ENCODE measurements at regions not wholly inside any gene's neighbourhood (a gene's known extent, or its start where the extent isn't known, plus 50 kb on each side); places are given as distances from the start of the nearest gene placed in this dataset.
A peak's percentile ranks its signal among the peaks of the same experiment; 100 is the strongest.

GRCh38 chr16:65537336-65537735 lies 415.5 kb upstream of the CDH11 start:
- no peak overlapping the region for H3K4me3 ChIP-seq (ENCODE audit: insufficient read depth, low read depth, low read length)
- FAIRE-seq (peak; percentile 54), DNase-seq (ENCODE audit: low read depth) (no peak)
- no peaks in the 10 kb centered on the region for H3K27me3 Mint-ChIP-seq (ENCODE audit: low read depth, unreplicated experiment)
- H3K4me3 Mint-ChIP-seq (ENCODE audit: unreplicated experiment), result no peak overlapping the region
- peaks cover 18% of the 10 kb centered on the region for H3K4me1 Mint-ChIP-seq (ENCODE audit: low read depth, unreplicated experiment)
- H3K27me3 ChIP-seq (ENCODE audit: insufficient read depth, low read length), result no peaks in the 10 kb centered on the region
- no peak overlapping the region for H3K27ac Mint-ChIP-seq (ENCODE audit: unreplicated experiment)
- H3K4me2 ChIP-seq (ENCODE audit: low read length), result no peak overlapping the region
- H2AFZ ChIP-seq (ENCODE audit: low read depth, low read length), result no peak overlapping the region
- TF ChIP-seq EZH2 (IDR thresholded peaks at IDR 0.05; ENCODE audit: insufficient read depth, low read length), result no peak
- TF ChIP-seq, protein P1, sequence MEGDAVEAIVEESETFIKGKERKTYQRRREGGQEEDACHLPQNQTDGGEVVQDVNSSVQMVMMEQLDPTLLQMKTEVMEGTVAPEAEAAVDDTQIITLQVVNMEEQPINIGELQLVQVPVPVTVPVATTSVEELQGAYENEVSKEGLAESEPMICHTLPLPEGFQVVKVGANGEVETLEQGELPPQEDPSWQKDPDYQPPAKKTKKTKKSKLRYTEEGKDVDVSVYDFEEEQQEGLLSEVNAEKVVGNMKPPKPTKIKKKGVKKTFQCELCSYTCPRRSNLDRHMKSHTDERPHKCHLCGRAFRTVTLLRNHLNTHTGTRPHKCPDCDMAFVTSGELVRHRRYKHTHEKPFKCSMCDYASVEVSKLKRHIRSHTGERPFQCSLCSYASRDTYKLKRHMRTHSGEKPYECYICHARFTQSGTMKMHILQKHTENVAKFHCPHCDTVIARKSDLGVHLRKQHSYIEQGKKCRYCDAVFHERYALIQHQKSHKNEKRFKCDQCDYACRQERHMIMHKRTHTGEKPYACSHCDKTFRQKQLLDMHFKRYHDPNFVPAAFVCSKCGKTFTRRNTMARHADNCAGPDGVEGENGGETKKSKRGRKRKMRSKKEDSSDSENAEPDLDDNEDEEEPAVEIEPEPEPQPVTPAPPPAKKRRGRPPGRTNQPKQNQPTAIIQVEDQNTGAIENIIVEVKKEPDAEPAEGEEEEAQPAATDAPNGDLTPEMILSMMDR (IDR thresholded peaks at IDR 0.05; ENCODE audit: insufficient read depth, low read depth, low read length), result no peak
- H3K9ac ChIP-seq (ENCODE audit: low read length), result no peak overlapping the region
- H4K20me1 ChIP-seq (ENCODE audit: insufficient read depth, low read length), result no peaks in the 10 kb centered on the region
- no peaks in the 10 kb centered on the region for H3K36me3 ChIP-seq (ENCODE audit: insufficient read depth, low read length)
- H3K9me3 ChIP-seq (ENCODE audit: insufficient read depth, low read depth, low read length), result no peaks in the 10 kb centered on the region
- no peaks in the 10 kb centered on the region for H3K36me3 Mint-ChIP-seq (ENCODE audit: low read depth, unreplicated experiment)
- peaks cover 16% of the 10 kb centered on the region for H3K4me1 ChIP-seq (ENCODE audit: insufficient read depth, low read length)
- no peaks in the 10 kb centered on the region for H3K79me2 ChIP-seq (ENCODE audit: insufficient read depth, low read length)
- no peak overlapping the region for H3K27ac ChIP-seq (ENCODE audit: low read depth, low read length)
- H3K9me3 Mint-ChIP-seq (ENCODE audit: unreplicated experiment), result no peaks in the 10 kb centered on the region

- H3K4me3 ChIP-seq (ENCODE audit: insufficient read depth, low read depth, low read length), result no peak overlapping the region
- peak; percentile 68 for FAIRE-seq
Observed at GRCh38 chr16:65534121-65534528, 412.3 kb upstream of the CDH11 start.

DNA sequence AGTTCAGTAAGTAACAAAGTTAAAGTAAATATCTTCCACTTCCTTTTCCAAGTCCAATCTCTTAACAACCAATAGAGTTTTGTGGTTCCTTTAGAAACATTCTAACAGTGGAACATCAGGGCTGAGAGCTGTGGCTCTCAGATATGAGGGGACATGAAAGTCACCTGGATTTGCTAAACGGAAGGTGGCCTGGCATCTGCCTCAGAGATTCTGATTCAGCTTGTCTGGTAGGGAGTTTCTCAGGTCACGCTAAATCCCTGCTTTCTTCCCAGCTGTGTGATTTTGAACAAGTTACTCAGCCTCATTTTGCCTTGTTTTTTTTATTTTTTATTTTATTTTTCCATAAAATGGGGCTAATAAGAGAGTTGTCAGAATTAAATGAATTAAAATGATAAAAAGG lies 411.0 kb upstream of the CDH11 start:
- Mint-ChIP-seq H3K27me3 (ENCODE audit: low read depth, unreplicated experiment) (no peaks in the 10 kb centered on the region), H3K36me3 (ENCODE audit: low read depth, unreplicated experiment) (no peaks in the 10 kb centered on the region), H3K9me3 (ENCODE audit: unreplicated experiment) (peaks cover 3% of the 10 kb centered on the region), H3K4me3 (ENCODE audit: unreplicated experiment) (no peak overlapping the region), H3K4me1 (ENCODE audit: low read depth, unreplicated experiment) (peaks cover 16% of the 10 kb centered on the region), H3K27ac (ENCODE audit: unreplicated experiment) (no peak overlapping the region)
- no peak overlapping the region for H3K27ac ChIP-seq (ENCODE audit: low read depth, low read length)
- H3K27me3 ChIP-seq (ENCODE audit: insufficient read depth, low read length), result no peaks in the 10 kb centered on the region
- no peak for TF ChIP-seq EZH2 (IDR thresholded peaks at IDR 0.05; ENCODE audit: insufficient read depth, low read length)
- no peak for FAIRE-seq
- no peak overlapping the region for H2AFZ ChIP-seq (ENCODE audit: low read depth, low read length)
- no peaks in the 10 kb centered on the region for H3K9me3 ChIP-seq (ENCODE audit: insufficient read depth, low read depth, low read length)
- no peaks in the 10 kb centered on the region for H4K20me1 ChIP-seq (ENCODE audit: insufficient read depth, low read length)
- no peak overlapping the region for H3K9ac ChIP-seq (ENCODE audit: low read length)
- no peak overlapping the region for H3K4me2 ChIP-seq (ENCODE audit: low read length)
- no peak overlapping the region for H3K4me3 ChIP-seq (ENCODE audit: insufficient read depth, low read depth, low read length)
- no peak for DNase-seq (ENCODE audit: low read depth)
- H3K4me1 ChIP-seq (ENCODE audit: insufficient read depth, low read length), result peaks cover 15% of the 10 kb centered on the region
- H3K79me2 ChIP-seq (ENCODE audit: insufficient read depth, low read length), result no peaks in the 10 kb centered on the region
- no peaks in the 10 kb centered on the region for H3K36me3 ChIP-seq (ENCODE audit: insufficient read depth, low read length)

More at GRCh38 chr16:65534121-65534528, 412.3 kb upstream of the CDH11 start:
- TF ChIP-seq, protein P1 (IDR thresholded peaks at IDR 0.05; ENCODE audit: insufficient read depth, low read depth, low read length), result no peak
- no peak for TF ChIP-seq EZH2 (IDR thresholded peaks at IDR 0.05; ENCODE audit: insufficient read depth, low read length)
- Histone ChIP-seq H3K4me2 (ENCODE audit: low read length) (peak overlapping the region; percentile 61), H4K20me1 (ENCODE audit: insufficient read depth, low read length) (no peaks in the 10 kb centered on the region), H3K79me2 (ENCODE audit: insufficient read depth, low read length) (no peaks in the 10 kb centered on the region), H3K36me3 (ENCODE audit: insufficient read depth, low read length) (no peaks in the 10 kb centered on the region), H3K9ac (ENCODE audit: low read length) (no peak overlapping the region), H3K27ac (ENCODE audit: low read depth, low read length) (peak overlapping the region; percentile 37), H2AFZ (ENCODE audit: low read depth, low read length) (peak overlapping the region; percentile 61), H3K4me1 (ENCODE audit: insufficient read depth, low read length) (peaks cover 18% of the 10 kb centered on the region), H3K9me3 (ENCODE audit: insufficient read depth, low read depth, low read length) (no peaks in the 10 kb centered on the region), H3K27me3 (ENCODE audit: insufficient read depth, low read length) (no peaks in the 10 kb centered on the region)
- peaks cover 18% of the 10 kb centered on the region for H3K4me1 Mint-ChIP-seq (ENCODE audit: low read depth, unreplicated experiment)
- peak overlapping the region; percentile 63 for H3K4me3 Mint-ChIP-seq (ENCODE audit: unreplicated experiment)
- H3K27me3 Mint-ChIP-seq (ENCODE audit: low read depth, unreplicated experiment), result no peaks in the 10 kb centered on the region
- no peaks in the 10 kb centered on the region for H3K36me3 Mint-ChIP-seq (ENCODE audit: low read depth, unreplicated experiment)
- H3K27ac Mint-ChIP-seq (ENCODE audit: unreplicated experiment), result no peak overlapping the region
- peaks cover under 1% of the 10 kb centered on the region for H3K9me3 Mint-ChIP-seq (ENCODE audit: unreplicated experiment)
- peak; percentile 51 for DNase-seq (ENCODE audit: low read depth)
